HG02852 (cell line): ENCODE measurements at regions not wholly inside any gene's neighbourhood (a gene's known extent, or its start where the extent isn't known, plus 50 kb on each side); places are given as distances from the start of the nearest gene placed in this dataset.

Source experiments
- ATAC-seq: cut with Tn5 transposase; IDR thresholded peaks from one replicate; pipeline ENCODE4 v1.9.1; 2021; ENCODE audit warnings: mild to moderate bottlenecking, moderate library complexity; ENCODE audit not compliant: unreplicated experiment

DNA sequence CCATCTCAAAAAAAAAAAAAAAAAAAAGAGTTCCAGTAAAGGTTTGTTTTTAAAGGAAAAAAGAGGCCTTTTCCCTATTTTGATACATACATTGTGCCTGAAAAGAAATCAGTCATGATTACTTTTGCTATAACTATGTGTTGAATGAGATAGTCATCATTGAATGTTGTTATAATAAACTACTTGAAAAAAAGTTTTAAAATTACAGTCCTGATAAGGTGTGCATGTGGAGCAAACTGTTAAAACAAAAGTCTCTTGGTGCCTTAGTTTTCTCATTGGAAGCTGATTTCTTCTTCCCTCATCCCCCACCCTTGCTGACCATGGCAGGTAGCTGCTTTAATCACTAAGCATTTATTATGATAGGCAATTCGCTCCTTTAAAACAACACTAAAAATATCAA is 172.3 kb upstream of the TBCA start:
- ATAC-seq = no peak

DNA sequence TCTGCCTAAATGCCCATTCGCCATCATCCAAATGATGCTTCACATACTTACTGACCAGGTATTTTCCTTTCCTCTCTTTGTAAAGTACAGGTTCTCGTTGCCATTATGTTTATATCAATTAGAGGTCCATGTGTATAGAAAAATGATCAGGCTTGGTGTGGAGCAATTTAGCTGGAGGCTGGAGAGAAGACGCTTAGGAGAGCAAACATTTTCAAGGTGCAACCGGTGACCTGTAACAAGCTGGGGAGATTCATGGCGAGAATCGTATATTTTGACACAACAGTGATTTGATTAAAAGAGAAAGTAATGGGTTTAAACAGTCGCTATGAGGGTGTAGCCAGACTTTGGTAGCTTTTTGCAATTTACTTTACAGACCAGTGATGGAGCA is 170.9 kb upstream of the TBCA start:
- no peak for ATAC-seq

DNA sequence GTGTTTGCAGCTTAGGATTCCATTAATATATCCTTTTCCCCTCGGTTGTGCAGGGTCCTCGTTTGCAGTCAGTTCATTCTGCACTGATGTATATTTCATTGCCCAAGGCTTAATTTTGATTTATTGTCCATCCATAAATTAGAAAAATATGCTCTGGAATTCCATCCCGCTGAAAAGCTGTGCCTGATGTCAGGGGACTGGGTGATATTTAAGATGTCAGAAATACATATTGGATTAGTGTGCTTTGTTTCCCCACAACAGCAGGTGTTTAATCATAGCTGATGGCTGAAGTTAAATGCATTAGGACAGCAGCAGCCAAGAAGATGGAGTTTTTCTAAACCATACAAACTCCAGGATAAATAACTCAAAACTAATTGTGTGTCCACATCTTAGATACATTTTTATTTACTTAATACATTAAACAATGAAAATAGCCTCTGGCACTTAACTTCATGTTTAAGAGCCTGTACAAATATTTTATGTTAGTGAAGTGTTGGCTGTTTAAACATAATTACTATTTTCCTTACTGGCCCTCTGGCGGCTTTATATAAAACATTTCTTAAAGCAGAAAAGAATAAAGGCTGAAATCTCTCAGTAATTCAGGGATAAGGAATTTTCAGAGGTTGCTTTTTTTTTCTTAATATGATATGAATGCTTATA is 170.4 kb upstream of the TBCA start:
- ATAC-seq = no peak

DNA sequence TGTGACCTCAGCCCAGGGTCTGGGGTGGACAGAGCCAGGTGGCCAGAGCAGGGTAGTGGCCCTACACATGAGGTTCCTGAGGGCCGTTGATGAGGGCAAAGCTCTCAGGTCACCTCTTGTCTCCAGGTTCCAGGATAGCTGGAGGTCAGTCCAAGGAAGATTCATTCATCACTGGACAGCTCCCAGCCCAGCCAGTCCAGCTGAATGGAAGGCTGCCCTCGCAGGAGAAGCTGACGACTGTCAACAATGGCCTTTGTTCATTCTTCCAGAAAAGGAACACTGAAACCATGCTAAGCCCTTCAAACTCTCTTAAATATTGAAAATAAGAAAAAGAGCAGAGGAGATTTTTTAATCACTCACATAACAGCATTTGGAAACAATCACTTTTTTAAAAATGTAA is 169.7 kb upstream of the TBCA start:
- ATAC-seq = no peak

DNA sequence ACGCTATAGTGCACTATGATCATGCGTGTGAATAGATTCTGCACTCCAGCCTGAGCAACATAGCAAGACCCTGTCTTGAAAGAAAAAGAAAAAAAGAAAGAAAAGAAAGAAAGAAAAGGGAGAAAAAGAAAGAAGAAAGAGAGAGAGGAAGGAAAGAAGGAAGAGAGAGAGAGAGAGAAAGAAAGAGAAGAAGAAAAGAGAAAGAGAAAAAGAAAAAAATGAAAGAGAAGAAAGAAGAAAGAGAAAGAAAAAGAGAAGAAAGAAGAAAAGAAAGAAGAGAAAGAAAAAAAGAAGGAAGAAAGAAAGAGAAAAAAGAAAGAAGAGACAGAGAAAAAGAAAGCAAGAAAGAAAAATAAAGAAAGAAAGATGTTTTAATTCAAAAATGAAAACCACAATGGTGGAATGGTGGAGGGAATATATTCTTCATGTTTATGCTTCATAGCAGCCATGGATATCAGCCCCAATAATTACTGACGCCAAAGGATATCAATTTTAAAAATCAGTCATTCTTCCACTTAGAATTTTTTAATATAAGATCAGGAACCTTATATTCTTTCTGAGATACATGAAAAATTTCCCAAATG is 168.7 kb upstream of the TBCA start:
- ATAC-seq = no peak

DNA sequence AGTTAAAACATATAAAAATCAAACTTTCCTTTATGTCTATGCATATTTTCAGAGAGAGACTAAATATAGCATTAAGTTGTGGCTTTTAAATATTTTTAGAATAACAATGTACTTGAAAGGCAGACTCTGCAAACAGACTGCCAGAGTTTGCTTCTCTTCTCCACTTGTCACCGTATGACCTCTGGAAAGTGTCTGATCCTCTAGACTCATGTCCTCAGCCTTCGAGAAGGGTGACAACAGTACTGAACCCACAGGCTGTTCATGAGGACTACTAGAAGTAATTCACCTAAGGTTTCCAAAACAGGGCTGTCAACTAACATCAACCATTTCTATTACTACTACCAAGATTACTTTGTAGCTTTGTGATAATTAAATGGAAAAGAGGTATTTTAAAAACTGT is 167.7 kb upstream of the TBCA start:
- ATAC-seq = no peak

DNA sequence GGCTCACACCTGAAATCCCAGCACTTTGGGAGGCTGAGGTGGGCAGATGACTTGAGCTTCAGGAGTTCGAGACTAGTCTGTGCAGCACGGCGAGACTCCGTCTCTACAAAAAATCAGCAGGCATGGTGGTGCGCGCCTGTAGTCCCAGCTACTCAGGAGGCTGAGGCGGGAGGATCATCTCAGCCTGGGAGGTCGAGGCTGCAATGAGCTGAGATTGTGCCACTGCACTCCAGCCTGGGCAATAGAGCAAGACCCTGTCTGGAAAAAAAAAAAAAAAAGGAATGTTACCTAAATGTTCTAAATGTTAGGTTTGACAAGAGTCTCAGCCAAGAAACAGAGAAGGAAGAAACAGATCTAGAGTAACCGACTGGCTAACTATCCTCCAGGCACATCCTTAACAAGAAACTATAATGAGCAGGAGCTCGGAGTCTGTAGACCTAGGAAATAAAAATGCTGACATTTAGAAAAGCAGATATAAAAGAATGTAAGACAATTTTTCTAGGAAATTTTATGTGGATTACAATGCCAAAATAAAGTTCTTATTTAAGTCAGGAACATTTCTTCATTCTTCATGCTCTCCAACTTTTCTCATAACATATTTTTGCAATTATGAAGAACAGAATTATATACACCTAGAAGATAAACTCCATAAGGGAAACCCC is 166.6 kb upstream of the TBCA start:
- no peak for ATAC-seq

DNA sequence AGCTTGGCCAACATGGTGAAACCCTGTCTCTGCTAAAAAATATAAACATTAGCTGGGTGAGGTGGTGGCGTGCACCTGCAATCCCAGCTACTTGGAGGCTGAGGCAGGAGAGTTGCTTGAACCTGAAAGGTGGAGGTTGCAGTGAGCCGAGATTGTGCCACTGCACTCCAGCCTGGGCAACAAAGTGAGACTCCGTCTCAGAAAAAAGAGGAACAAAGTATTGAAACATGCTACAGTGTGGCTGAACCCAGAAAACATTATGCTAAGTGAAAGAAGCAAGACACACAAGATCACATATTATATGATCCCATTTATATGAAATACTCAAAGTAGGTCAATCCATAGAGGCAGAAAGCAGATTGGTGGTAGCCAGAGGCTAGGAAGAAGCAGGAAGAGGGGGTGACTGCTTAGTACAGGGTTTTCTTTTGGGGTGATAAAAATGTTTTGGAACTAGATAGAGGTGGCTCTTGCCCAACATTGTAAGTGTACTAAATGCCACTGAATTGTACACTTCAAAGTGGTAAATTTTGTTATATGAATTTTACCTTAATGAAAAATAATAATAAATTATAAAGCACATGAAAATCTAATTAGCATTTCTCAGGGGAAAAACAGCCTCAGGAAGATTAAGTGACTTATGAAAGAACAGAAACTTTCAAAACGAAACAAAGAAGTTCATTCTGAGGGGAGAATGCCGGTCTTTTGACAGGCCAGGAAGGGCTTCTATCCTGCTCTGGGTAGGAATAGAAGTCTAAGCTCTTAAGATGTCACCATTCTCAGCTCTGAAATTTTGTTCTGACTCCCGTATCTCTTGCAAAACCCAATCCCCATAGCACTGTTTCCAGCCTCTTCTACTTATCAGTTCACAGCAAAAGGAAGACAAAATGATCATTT is 161.1 kb upstream of the TBCA start:
- ATAC-seq = peak; percentile 84

DNA sequence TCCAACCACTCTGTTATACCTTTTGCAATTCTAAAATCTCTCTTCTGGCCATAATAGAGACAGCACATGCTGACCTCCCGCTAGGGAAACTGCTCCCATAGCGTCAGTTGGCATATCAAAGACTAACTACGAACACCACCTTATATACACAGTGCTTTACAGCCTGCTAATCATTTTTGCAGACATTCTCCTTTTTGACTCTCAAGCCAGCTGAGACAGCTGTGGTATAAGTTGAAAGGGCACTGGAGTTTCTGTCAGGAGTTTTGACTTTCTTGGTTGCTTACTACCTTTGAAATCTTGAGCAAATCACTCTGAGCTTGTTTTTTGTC is 160.2 kb upstream of the TBCA start:
- ATAC-seq = peak; percentile 13

DNA sequence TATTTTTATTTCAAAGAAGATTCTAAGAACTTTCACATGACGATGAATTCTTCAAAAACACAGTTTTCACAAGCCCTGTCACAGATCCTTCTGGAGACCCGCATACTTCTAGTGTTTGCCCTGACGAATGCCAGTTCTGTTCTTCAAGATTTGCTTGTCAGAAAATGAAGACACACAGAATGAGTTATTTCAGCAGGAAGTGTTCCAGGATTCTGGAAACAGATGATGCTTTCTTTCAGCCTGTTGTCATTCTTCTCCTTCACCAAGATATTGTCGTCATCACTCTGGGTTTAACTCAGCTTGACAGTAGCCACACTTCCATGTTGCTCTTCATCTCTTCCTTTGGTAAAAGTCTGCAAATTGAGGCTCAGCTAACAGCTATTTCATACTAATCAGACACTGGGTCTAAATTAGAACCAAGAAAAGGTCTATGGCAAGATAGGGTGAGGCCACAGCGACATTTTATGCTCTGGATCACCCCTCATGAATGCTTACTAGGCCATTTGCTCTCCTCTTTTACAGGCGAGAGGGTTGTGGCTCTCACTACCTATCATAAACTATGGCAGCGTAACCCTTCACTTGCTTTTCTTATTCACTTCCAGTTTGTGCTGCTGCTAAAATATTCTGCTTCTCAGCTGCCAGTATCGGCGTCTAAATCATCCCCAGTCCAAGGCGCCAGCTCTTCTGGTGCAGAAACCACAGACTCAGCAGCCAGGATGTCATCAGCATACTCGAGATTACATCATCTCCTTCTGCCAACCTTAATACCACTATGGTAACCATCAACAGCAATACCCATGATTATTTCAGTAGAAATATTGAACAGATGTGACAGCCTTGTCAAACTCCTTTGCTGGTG is 159.6 kb upstream of the TBCA start:
- ATAC-seq = peak; percentile 52

DNA sequence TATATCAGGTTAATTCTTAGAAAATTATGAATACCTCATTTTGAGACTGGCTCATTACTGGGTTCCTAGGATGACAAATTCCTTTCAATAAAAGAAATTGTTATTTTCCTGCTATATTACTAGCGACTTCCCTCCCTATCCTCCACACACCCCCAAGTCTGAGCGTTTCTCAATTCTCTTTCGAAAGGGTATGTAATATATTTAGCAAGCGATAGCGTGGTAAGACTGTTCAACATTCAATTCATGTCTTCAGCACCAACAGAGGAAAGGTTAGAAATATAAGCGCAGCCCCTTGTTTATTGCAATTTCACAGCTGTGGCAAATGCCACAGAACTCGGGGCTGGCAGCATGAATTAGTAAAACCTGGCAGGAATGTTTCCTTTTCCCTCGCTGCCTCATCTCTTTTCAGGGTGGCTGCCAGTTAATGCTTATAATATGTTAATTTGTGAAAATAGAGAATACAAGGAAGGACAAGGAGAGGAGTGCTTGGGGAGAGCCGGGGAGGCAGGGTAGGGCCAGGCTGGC is 152.7 kb upstream of the TBCA start:
- no peak for ATAC-seq

DNA sequence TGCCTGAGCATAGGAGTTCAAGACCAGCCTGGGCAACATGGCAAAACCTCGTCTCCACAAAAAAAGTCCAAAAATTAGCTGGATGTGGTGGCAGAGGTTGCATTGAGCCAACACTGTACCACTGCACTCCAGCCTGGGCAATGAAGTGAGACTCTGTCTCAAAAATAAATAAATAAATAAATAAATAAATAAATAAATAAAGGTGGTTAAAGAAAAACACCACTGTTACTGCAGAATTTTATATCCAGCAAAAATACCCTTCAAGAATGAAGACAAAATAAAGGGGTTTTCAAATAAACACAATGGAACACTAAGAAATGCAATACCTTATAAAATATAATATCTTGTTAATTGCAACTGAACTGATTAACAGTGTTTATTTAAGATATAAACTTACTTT is 150.2 kb upstream of the TBCA start:
- ATAC-seq = no peak

DNA sequence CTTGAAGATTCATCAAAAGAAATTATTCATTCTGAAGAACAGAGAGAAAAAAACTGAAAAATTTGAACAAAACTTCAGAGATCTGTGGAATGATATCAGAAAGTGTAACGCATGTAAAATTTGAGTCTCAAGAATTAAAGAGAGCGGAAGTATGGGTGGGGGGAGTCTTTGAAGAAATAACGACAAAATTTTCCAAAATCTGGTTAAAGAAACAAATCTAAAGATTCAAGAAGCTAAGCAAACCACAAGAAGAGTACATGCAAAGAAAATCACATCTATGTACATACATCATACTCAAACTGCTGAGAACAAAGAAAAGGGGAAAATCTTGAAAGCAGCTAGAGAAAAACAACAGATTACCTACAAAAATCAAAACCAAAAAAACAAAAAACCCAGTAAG is 149.4 kb upstream of the TBCA start:
- ATAC-seq = no peak

DNA sequence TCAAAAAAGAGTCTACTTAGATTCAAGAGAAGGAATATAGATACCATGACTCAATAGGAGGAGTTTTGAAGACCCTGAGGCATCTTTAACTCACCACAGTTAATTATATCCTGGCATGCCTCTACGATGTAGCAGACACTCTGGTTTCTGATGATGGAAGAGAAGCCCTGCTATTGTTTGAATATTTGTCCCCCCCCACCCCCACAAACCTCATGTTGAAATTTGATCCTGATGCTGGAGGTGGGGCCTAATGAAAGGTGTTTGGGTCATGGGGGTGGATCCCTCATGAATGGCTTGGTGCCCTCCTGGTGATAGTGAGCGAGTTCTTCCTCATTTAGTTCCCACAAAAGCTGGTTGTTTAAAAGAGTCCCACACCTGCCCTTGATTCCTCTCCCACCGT is 147.9 kb upstream of the TBCA start:
- ATAC-seq = no peak

DNA sequence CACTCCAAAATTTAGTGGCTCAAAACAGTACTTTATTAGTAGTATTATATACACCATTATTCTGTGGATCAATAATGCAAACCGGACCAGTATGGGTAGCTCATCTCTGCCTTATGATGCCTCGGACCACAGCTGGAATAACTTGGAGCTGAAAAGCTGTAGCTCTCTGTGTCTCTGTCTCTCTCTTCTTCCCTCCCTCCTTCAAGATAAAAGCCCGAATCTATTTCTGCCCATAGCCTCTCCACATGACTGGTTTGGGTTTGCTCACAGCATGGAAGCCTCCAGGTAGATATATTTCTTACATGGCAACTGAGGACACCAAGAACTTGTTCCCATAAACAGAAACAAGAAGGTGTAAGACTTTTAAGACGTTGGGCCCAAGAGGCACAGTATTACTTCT is 147.5 kb upstream of the TBCA start:
- no peak for ATAC-seq

DNA sequence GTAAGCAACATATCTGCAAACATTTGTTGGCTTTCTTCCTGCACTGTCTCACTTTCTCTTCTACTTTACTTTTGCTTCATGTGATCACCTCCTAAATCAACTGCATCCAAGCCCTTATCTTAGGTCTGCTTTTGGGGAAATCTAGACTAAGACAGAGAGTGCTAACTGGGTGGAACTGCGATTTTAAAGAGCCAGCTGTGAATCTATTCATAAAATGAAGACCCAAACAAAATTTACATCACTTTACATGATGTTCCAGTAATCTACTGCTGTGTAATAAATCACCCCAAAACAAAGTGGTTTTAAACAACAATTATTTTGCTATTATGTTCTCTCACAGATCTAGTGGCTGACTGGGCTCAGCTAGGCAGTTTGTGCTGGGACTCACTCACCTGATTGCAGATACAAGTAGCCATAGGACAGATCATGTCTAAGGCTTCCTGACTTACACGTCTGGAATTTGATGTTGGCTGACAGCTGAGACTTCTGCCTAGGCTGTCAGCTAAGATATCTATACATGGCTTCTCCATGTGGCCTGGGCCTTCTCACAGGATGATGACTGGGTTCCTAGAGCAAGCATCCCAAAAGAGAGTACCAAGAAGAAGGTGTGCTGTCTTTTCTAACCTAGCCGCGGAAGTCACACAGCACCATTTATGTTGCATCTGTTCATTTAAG is 145.1 kb upstream of the TBCA start:
- no peak for ATAC-seq

DNA sequence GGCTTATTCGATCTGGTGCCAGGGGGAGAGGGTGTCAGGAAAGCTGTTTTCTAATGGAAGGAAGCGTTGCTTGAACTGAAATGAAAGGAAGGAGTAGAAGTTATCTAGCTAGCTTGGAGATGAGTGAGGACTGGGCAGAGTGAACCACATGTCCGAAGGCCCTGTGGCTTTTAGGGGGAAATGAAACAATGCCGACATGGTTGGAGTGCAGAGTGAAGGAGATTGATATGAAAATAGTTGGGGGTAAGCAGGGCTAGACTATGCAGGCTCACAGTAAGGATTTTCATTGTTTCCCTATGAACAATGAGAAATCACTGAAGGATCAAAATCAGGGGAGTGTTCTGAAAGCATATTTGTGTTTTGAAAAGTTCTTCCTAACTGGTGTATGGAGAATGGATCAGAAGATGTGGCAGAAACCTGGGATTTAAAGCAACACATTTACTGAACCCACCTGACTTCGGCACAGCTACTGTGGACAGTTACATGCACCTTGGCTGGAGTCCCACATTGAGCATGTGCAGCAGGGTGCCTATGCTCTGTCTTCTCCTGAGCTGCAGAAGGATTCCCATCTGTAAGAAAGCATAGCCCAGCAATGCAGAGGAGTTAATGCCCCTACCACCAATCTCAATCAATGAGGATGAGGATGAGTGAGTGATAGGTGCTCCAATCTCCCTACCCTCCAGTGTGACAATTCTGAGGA is 144.4 kb upstream of the TBCA start:
- ATAC-seq = no peak

DNA sequence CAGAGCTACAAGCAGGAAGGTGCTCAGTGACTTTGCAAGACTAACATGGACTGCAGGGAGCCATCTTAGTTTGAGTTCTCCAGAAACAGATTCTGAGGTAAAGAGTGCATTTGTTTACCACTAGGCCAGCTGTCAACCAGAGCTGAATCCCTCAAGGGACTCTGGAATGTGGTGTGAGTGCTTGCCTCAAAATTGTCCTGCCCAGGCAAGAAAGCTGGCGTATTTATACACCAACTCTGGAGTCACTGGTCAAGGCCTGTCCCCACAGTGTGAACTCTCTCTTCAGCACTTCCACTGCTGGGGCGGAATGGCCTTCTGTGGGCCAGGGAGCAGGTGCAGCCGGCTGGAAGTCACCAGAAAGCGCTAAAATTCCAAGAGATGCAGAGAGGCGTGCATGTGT is 139.2 kb upstream of the TBCA start:
- no peak for ATAC-seq

DNA sequence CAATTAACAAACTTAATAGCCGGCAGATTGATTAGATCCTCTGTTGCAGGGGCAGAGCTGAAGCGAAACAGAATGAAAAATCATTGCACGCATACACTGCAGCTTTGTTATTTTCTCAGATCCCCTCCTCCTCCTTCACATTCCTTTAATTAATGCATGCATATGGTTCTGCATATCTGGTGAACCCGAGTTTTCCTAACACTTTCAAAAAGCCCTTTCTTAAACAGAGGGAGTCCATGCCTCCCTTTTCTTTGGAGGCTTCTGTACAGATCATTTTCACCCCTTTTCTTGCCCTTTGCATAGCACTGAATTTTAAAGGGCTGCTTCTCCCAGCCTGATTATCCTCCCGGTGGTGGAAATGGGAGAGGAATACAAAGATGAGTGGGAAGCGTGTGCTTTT is 136.6 kb upstream of the TBCA start:
- no peak for ATAC-seq
